Body of pancreas (tissue), 4 donors: ENCODE measurements at regions not wholly inside any gene's neighbourhood (a gene's known extent, or its start where the extent isn't known, plus 50 kb on each side); places are given as distances from the start of the nearest gene placed in this dataset.
A peak's percentile ranks its signal among the peaks of the same experiment; 100 is the strongest.

Experiments used
- ATAC-seq: fragments of 150-250 bp; one replicate; pipeline ENCODE4 v1.9.1; 2016
- DNase-seq, 4 donors: peaks; one replicate each; pipeline ENCODE4 v3.0.0-alpha.2; 2019
- H3K27ac ChIP-seq, 4 donors: fragments of 200-600 bp; sonication (generic); 1 replicate in 3 of 4; 2 replicates in 1 of 4; pipeline versions ENCODE4 v1.5.1 to v1.6.1; 2016 to 2019; ENCODE audit warnings: mild to moderate bottlenecking in 1 of 4, mixed read lengths in 1 of 4, moderate library complexity in 1 of 4
- H3K27me3 ChIP-seq, 2 donors: fragments of 200-600 bp; sonication (generic); one replicate each; pipeline ENCODE4 v1.6.0; 2016; ENCODE audit warnings: mild to moderate bottlenecking in 1 of 2
- H3K36me3 ChIP-seq, 2 donors: fragments of 200-600 bp; sonication (generic); replicated peaks in 1 of 2; 2 replicates each; pipeline ENCODE4 v1.5.1; 2016; ENCODE audit warnings: low read depth in 2 of 2; ENCODE audit not compliant: insufficient read depth in 1 of 2
- H3K4me1 ChIP-seq: fragments of 200-600 bp; sonication (generic); one replicate; pipeline ENCODE4 v1.6.0; 2016
- H3K4me3 ChIP-seq, 2 donors: fragments of 200-600 bp; sonication (generic); 1 replicate in 1 of 2; 2 replicates in 1 of 2; pipeline ENCODE4 v1.5.1; 2016 to 2019
- H3K9me3 ChIP-seq, 3 donors: fragments of 200-600 bp; sonication (generic); 1 replicate in 2 of 3; 2 replicates in 1 of 3; pipeline ENCODE4 v1.5.1; 2016
- POLR2A ChIP-seq, 3 donors: fragments of 450-650 bp; IDR thresholded peaks; one replicate each; pipeline ENCODE4 v1.6.1; 2016; ENCODE audit warnings: antibody characterized with exemption in 3 of 3, mild to moderate bottlenecking in 2 of 3
- WGBS, 2 donors: methylation state at CpG; one replicate each; pipeline ENCODE4 v1.1.5; 2017; 5-methylcytosine and 5-hydroxymethylcytosine counted together
- intact Hi-C: fragments of 100-400 bp; cut with DNase I; formaldehyde crosslinking; loops from one replicate; pipeline ENCODE4 v1.15.1; 2023
- TF ChIP-seq, protein P1 (sequence below), 7 experiments: fragments of 450-650 bp in 4 of 7; fragments of 200-600 bp in 3 of 7; sonication (generic) in 3 of 7; IDR thresholded peaks; one replicate each; pipeline ENCODE4 v1.5.1; 2016 to 2019; ENCODE audit warnings: antibody characterized with exemption in 7 of 7

DNA sequence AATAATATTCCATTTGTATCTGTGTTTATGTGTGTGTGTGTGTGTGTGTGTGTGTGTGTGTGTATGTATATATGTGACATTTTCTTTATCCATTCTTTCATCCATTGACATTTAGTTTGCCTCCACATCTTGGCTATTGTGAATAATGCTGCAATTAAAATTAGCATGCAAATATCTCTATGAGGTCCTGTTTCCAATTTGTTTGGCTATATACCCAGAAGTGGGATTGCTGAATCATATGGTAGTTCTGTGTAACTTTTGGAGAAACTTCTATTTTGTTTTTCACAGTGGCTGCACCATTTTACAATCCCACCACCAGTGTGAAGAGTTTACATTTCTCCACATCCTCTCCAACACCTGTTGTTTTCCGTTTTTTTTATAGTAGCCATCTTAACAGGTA, 53.1 kb downstream of the CH25H start:
- 70% methylated on average over 1 of the region's 1 CpG for WGBS, 2 donors
- no peak for TF ChIP-seq POLR2A (IDR thresholded peaks at IDR 0.05)
- TF ChIP-seq, protein P1, sequence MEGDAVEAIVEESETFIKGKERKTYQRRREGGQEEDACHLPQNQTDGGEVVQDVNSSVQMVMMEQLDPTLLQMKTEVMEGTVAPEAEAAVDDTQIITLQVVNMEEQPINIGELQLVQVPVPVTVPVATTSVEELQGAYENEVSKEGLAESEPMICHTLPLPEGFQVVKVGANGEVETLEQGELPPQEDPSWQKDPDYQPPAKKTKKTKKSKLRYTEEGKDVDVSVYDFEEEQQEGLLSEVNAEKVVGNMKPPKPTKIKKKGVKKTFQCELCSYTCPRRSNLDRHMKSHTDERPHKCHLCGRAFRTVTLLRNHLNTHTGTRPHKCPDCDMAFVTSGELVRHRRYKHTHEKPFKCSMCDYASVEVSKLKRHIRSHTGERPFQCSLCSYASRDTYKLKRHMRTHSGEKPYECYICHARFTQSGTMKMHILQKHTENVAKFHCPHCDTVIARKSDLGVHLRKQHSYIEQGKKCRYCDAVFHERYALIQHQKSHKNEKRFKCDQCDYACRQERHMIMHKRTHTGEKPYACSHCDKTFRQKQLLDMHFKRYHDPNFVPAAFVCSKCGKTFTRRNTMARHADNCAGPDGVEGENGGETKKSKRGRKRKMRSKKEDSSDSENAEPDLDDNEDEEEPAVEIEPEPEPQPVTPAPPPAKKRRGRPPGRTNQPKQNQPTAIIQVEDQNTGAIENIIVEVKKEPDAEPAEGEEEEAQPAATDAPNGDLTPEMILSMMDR (IDR thresholded peaks at IDR 0.05), result no peak
- no peaks in the 10 kb centered on the region for H3K27me3 ChIP-seq
- no peaks in the 10 kb centered on the region for H3K4me1 ChIP-seq
- ATAC-seq (no peak), DNase-seq (no peak)
- H3K27ac ChIP-seq, result no peak overlapping the region
- intact Hi-C loops, result no loop called here
- no peaks in the 10 kb centered on the region for H3K9me3 ChIP-seq
- H3K4me3 ChIP-seq, result no peak overlapping the region
- H3K36me3 ChIP-seq, result no peaks in the 10 kb centered on the region

DNA sequence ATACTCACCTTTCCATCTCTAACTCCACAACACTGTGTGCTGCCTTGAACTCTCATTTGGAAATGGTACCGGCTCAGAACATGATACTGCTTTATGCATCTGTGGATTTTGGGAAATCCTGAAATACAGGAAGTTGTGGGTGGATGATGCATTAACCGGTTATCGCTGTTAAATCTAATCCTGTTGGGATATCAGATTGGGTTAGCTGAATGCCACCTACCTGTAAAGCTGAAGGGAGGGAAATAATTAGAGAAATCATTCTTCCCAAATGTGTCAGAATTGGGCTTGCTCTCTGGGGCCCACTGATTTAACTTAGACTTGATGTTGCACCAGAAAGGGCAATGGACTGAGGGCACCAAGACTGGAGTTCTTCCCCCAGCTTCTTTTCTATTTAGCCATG, 54.0 kb downstream of the CH25H start:
- H3K27me3 ChIP-seq, result no peaks in the 10 kb centered on the region
- DNase-seq (no peak), ATAC-seq (no peak)
- H3K4me3 ChIP-seq, result no peak overlapping the region
- TF ChIP-seq, protein P1 (IDR thresholded peaks at IDR 0.05), result no peak
- TF ChIP-seq POLR2A (IDR thresholded peaks at IDR 0.05), result no peak
- H3K9me3 ChIP-seq, result no peaks in the 10 kb centered on the region
- no peaks in the 10 kb centered on the region for H3K36me3 ChIP-seq
- H3K4me1 ChIP-seq, result no peaks in the 10 kb centered on the region
- H3K27ac ChIP-seq, result no peak overlapping the region
- 60 to 73% methylated on average over 3 of the region's 3 CpGs for WGBS, 2 donors
- intact Hi-C loops, result no loop called here

GRCh38 chr10:89151857-89152256, 55.3 kb downstream of the CH25H start:
- Histone ChIP-seq H3K27me3 (no peaks in the 10 kb centered on the region), H3K4me1 (no peaks in the 10 kb centered on the region), H3K27ac (no peak overlapping the region), H3K4me3 (no peak overlapping the region), H3K36me3 (no peaks in the 10 kb centered on the region), H3K9me3 (no peaks in the 10 kb centered on the region)
- intact Hi-C loops, result no loop called here
- 18 to 21% methylated on average over 2 of the region's 2 CpGs for WGBS, 2 donors
- no peak for TF ChIP-seq POLR2A (IDR thresholded peaks at IDR 0.05)
- TF ChIP-seq, protein P1 (IDR thresholded peaks at IDR 0.05), result no peak
- no peak for DNase-seq
- peak; percentile 21 for ATAC-seq

DNA sequence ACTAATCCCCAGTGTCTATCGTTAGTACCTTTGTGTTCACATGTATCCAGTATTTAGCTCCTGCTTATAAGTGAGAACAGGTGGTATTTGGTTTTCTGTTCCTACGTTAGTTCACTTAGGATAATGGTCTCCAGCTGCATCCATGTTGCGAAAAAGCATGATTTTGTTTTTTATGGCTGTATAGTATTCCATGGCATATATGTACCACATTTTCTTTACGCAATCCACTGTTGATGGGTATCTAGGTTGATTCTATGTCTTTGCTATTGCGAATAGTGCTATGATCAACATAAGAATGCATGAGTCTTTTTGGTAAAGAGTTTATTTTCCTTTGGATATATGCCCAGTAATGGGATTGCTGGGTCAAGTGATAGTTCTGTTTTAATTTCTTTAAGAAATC, 59.1 kb downstream of the CH25H start:
- 78 to 86% methylated on average over 5 of the region's 5 CpGs for WGBS, 2 donors
- H3K36me3 ChIP-seq, result no peaks in the 10 kb centered on the region
- ATAC-seq, result no peak
- intact Hi-C loops, result no loop called here
- H3K27ac ChIP-seq, result no peak overlapping the region
- no peaks in the 10 kb centered on the region for H3K4me1 ChIP-seq
- H3K9me3 ChIP-seq, result no peaks in the 10 kb centered on the region
- DNase-seq, result no peak
- no peak overlapping the region for H3K4me3 ChIP-seq
- no peaks in the 10 kb centered on the region for H3K27me3 ChIP-seq
- TF ChIP-seq POLR2A (IDR thresholded peaks at IDR 0.05), result no peak
- TF ChIP-seq, protein P1 (IDR thresholded peaks at IDR 0.05), result no peak

- 70 to 78% methylated on average over 2 of the region's 2 CpGs for WGBS, 2 donors
- H3K4me1 ChIP-seq, result no peaks in the 10 kb centered on the region
- intact Hi-C loops, result no loop called here
- no peak for TF ChIP-seq POLR2A (IDR thresholded peaks at IDR 0.05)
- TF ChIP-seq, protein P1 (IDR thresholded peaks at IDR 0.05), result no peak
- H3K27ac ChIP-seq, result no peak overlapping the region
- no peaks in the 10 kb centered on the region for H3K36me3 ChIP-seq
- ATAC-seq (no peak), DNase-seq (no peak)
- H3K4me3 ChIP-seq, result no peak overlapping the region
- no peaks in the 10 kb centered on the region for H3K9me3 ChIP-seq
- H3K27me3 ChIP-seq, result no peaks in the 10 kb centered on the region
Observed at GRCh38 chr10:89147256-89147655, 59.9 kb downstream of the CH25H start.
